ENCODE measurements at regions not wholly inside any gene's neighbourhood (a gene's known extent, or its start where the extent isn't known, plus 50 kb on each side); places are given as distances from the start of the nearest gene placed in this dataset.

DNA sequence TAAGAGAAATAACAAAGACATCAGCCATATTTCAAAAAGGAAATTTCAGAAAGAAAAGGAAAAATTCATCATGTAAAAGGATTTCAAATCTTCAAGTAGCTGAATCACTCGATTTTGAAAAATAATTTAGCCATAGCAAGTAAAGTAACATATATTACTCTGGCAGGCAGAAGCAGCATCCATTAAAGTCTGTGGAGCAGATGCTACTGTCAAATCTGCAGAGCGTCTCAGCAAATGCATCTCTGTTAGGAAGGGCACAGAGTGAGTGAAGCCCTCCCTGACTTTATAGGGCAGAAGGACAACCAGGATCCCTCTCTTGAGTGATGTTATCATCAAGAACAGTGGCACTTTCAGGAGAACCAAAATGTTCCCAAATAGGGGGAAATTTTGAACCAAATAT lies 445.5 kb downstream of the EFNB2 start:
- TF ChIP-seq ZNF274 (IDR thresholded peaks at IDR 0.05; ENCODE audit: low read depth, low read length) = no peak
- no peak for TF ChIP-seq SUZ12 (IDR thresholded peaks at IDR 0.05; ENCODE audit: extremely low read depth, insufficient read depth, insufficient read length)
- TF ChIP-seq YY1 (IDR thresholded peaks at IDR 0.05; ENCODE audit: insufficient read depth, insufficient read length) = no peak
